Sciatic nerve (tissue), 2 donors: ENCODE measurements at regions not wholly inside any gene's neighbourhood (a gene's known extent, or its start where the extent isn't known, plus 50 kb on each side); places are given as distances from the start of the nearest gene placed in this dataset.
A peak's percentile ranks its signal among the peaks of the same experiment; 100 is the strongest.

Source experiments
- ATAC-seq: fragments of 200-7000 bp; cut with Tn5 transposase; one replicate; pipeline ENCODE4 v1.9.1; 2020; ENCODE audit warnings: mild to moderate bottlenecking, moderate library complexity
- DNase-seq: peaks from one replicate; pipeline ENCODE4 v3.0.0-alpha.2; 2020; ENCODE audit warnings: low spot score
- intact Hi-C: fragments of 100-400 bp; cut with DNase I; formaldehyde crosslinking; loops from one replicate; pipeline ENCODE4 v1.14.2; 2022
- donor health status: DM: no; HTN: no; CAD: no.
- donor health status: DM: no; HTN: no; CAD: no.

GRCh38 chr4:153119626-153120025 is 84.6 kb upstream of the TRIM2 start:
- ATAC-seq (no peak), DNase-seq (no peak)
- intact Hi-C loops: no loop called here

- no peak for DNase-seq
Observed at GRCh38 chr4:153120235-153120634, 84.0 kb upstream of the TRIM2 start.

GRCh38 chr4:153122855-153123254 is 81.4 kb upstream of the TRIM2 start:
- DNase-seq: no peak
- intact Hi-C loops: no loop called here
- ATAC-seq: no peak

More at GRCh38 chr4:153120235-153120634, 84.0 kb upstream of the TRIM2 start:
- ATAC-seq: no peak
- intact Hi-C loops: no loop called here

- intact Hi-C loops: no loop called here
- DNase-seq (no peak), ATAC-seq (no peak)
Observed at GRCh38 chr4:153126137-153126536, 78.1 kb upstream of the TRIM2 start.

- ATAC-seq (peak; percentile 93), DNase-seq (peak; percentile 94)
- intact Hi-C loops: loop anchor here (2.0 kb wide), 1 partner anchor 43 kb away; no protein-coding TSS in a partner anchor
Observed at GRCh38 chr4:153127760-153128494, 76.3 kb upstream of the TRIM2 start.

GRCh38 chr4:153131596-153131995 is 72.6 kb upstream of the TRIM2 start:
- intact Hi-C loops: no loop called here
- DNase-seq (no peak), ATAC-seq (no peak)

GRCh38 chr4:153137159-153137558 is 67.1 kb upstream of the TRIM2 start:
- DNase-seq (no peak), ATAC-seq (peak; percentile 49)
- intact Hi-C loops: no loop called here

GRCh38 chr4:153137677-153138630 is 66.3 kb upstream of the TRIM2 start:
- ATAC-seq: no peak
- intact Hi-C loops: no loop called here
- no peak for DNase-seq

GRCh38 chr4:153138736-153139135 is 65.5 kb upstream of the TRIM2 start:
- ATAC-seq (peak; percentile 11), DNase-seq (no peak)
- intact Hi-C loops: no loop called here

GRCh38 chr4:153140294-153140693 is 63.9 kb upstream of the TRIM2 start:
- intact Hi-C loops: no loop called here
- DNase-seq: no peak
- ATAC-seq: no peak

GRCh38 chr4:153141238-153141637 is 63.0 kb upstream of the TRIM2 start:
- intact Hi-C loops: no loop called here
- ATAC-seq (no peak), DNase-seq (no peak)

- intact Hi-C loops: loop anchor here (2.0 kb wide), 1 partner anchor 174 kb away; no protein-coding TSS in a partner anchor
- peak; percentile 83 for DNase-seq
- peak; percentile 83 for ATAC-seq
Observed at GRCh38 chr4:153142700-153143438, 61.4 kb upstream of the TRIM2 start.

GRCh38 chr4:153143527-153144348 is 60.5 kb upstream of the TRIM2 start:
- ATAC-seq (no peak), DNase-seq (no peak)
- intact Hi-C loops: loop anchor here (2.0 kb wide), 1 partner anchor 173 kb away; no protein-coding TSS in a partner anchor

GRCh38 chr4:153146031-153146430 is 58.2 kb upstream of the TRIM2 start:
- DNase-seq: no peak
- intact Hi-C loops: no loop called here
- no peak for ATAC-seq

GRCh38 chr4:153146961-153147360 is 57.3 kb upstream of the TRIM2 start:
- intact Hi-C loops: no loop called here
- ATAC-seq (no peak), DNase-seq (no peak)

GRCh38 chr4:153148791-153149190 is 55.5 kb upstream of the TRIM2 start:
- no peak for DNase-seq
- no peak for ATAC-seq
- intact Hi-C loops: no loop called here

GRCh38 chr4:153151535-153152455 is 52.4 kb upstream of the TRIM2 start:
- ATAC-seq: peak; percentile 56
- peak; percentile 72 for DNase-seq
- intact Hi-C loops: loop anchor here (10.0 kb wide), 1 partner anchor 63 kb away; no protein-coding TSS in a partner anchor
